HG02852 (cell line): ENCODE measurements at regions not wholly inside any gene's neighbourhood (a gene's known extent, or its start where the extent isn't known, plus 50 kb on each side); places are given as distances from the start of the nearest gene placed in this dataset.
"Not testable (repeated sequence)": the region's sequence is repeated elsewhere in the genome, so short reads cannot be mapped to it uniquely, and the experiment has no call there.

Experiments used
- ATAC-seq: cut with Tn5 transposase; IDR thresholded peaks from one replicate; pipeline ENCODE4 v1.9.1; 2021; ENCODE audit warnings: mild to moderate bottlenecking, moderate library complexity; ENCODE audit not compliant: unreplicated experiment

DNA sequence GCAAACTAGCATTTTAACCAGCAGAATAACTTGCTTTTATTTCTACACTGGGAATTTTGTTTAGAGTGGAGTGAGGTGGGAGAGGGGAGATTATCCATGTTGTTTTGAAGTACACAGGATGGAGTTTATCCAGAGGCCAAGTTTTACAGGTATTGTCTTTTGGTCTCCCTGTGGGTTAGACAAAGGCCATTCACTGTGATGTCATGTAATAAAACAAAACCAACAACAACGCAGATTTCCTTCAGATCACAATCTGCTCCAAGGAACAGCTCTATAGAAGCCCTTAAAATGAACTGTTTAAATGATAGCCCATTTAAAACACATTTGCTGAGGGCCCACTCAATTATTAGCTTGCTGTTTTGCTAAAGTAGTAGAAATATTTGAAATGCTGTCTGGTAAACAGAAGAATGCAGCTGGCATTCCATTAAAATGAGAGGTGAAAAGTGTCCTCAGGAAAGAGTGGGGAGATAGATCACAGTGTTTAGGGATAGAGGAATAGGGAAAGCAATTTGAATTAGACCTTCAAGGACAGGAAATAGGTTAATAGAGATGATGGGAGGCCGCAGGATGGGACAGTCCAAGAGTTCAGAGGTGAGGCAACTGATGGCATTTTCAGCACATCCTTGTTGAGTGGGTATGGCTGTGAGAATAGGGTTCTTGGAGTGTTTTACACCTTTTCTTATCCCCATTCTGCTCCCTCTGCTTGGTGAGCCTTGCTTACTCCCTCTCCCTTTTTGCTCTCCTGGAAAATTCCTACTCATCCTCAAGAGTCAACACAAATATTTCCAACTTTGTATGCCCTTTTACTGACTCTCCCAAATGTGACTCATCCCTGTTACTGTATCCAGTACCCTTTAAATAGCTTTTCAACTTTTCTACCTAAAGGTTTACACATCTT lies 140.1 kb upstream of the NR3C1 start:
- no peak for ATAC-seq

DNA sequence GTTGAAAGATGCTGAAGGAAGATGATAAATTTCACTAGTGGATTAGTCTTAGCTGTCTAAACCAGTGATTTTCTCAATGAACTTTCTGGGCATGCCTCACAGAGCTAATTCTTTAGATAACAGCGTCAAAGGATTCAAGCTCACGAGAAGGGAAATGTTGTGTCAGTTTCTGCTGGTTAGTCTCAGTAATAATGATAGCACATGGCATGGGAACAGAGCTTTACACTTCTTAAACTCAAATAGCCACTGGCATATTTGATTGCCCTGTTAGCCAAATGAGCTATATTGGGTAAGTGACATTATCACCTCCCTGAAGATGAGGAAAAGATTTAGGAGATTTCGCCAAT lies 139.3 kb upstream of the NR3C1 start:
- no peak for ATAC-seq

DNA sequence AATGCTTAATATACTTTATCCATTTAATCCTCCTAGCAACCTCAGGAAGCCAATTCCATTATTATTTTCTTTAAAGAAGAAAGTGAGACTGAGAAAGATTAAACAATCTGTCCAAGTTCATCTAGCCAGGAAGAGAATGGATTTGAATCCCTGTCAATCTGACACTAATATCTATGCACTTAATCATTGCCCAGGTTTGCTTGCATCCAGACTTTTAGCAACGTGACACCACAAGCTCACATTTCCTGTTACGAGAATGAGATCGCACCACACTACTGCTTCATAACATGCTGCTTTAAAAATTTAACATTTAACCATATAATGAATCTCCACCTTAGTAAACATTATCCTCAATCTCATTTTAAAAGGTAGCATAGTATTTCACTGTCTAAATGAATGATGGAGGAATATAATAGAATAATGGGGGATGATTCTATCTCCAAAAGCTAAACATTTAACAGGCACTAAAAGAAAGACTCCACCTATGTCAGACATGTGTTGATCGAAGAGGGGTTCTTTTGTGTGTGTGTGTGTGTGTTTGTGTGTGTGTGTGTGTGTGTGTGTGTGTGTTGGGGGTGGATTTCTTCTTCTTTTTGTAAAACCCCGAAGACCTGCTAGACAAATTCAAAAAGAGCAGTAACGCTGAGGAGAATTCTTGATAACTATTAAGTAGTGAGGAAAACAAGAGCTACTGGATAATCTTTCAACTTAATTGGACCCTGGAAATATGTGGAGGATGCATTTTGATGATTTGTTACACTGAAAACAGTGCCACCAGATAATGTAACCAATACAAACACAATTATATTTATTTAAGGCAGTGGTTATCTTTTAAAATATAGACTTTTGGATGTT lies 138.7 kb upstream of the NR3C1 start:
- ATAC-seq: no peak

DNA sequence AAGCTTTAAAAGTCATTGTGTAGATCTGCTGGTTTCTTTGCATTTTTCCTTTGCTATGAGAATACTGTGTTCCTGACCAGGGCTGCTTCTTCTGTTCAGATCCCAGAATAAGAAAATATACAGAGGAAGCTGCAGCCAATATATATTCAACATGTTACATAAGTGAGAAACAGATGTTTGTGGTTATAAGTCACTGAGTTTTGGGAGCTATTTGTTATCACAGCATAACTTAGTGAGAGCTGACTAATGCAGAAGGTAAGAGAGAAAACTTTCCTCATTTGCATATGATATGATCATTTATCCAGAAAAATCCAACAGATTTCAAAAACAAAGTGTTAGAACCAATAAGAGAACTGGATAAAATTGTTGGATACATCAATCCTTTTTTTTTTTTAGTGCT lies 136.3 kb upstream of the NR3C1 start:
- ATAC-seq: no peak

DNA sequence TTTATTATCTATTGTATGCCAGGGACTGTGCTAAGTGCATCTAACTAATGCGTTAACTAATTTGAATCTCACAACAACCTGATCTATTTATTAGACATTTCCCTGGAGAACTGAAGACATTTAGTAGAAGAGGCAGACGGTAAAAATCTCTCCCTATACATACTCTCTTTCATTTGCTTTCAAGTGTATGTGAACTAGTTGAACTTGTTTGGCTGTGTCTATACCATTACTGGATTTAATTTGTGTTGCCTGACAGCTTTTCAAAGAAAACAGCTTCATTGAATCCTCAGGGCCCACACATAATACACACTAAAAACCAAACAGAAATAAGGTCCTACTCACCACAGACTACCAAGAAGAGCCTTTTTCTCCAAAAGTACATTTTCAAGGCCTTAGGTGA lies 133.6 kb upstream of the NR3C1 start:
- ATAC-seq: no peak

DNA sequence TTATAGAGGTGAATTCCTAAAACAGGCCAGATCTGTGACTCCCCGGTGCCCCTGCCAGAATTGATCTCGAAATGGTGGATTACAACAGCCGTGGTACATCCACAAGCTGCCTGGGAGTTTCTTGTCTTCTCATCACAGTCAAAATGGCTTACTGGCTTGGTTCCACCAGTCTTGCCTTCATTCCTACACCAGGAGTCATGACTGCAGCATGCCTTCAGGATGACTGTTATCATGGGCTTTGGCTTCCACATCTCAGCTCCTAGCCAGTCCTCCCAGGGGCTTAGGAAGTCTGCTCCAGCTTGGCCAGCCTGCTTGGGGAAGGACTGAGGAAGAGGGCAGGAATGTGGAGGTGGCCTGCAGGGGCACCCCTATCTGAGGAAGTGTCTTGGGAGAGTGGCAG lies 132.9 kb upstream of the NR3C1 start:
- ATAC-seq: no peak

DNA sequence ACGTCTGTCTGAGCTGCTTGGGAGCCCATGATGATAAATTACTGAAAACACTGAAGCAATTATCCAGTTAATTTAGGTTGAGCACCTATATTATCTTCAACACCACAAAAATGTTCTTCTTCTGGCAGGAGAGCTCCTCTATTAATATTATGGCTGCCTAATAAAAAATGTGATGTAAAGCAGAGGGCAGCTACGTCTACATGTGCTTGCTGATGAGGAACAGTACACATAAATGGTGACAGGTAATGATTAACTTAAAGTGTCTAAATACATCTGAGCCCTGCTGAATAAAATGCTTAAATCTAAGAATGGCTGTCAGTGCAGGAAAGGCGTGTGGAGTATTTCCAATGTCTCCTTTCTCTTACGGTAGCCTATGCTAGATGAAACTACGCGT lies 131.3 kb upstream of the NR3C1 start:
- ATAC-seq: no peak

DNA sequence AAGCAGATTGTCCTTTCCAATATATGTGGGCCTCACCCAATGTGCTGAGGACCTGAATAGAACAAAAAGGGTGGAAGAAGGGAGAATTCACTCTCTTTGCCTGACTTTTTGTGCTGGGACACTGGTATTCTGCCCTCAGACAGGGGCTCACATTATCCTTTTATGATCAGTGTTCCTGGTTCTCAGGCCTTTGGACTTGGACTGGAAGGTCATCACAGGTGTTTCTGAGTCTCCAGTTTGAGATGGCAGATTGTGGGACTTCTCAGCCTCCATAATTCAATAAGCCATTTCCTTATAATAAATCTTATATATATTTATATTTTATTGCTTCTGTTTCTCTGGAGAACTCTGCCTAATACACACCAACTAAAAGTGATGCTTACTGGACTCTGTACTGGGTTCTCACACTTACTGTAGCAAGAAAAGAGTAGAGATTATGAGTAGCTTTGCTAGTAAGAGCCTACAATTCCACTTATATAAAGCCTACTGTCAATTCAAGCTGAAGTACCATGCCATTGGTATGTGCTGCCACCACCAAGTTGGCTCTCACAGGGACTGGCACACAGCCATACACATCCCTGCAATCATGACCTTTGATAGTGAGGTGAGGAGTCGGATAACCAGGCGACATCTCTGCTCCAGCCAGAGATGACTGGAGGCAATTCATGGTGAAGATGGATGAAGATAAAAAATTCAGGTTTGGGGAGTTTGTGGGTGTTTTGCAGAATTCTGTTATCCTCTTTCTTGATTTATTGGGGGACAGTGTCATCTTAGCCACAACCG lies 130.7 kb upstream of the NR3C1 start:
- ATAC-seq: no peak

DNA sequence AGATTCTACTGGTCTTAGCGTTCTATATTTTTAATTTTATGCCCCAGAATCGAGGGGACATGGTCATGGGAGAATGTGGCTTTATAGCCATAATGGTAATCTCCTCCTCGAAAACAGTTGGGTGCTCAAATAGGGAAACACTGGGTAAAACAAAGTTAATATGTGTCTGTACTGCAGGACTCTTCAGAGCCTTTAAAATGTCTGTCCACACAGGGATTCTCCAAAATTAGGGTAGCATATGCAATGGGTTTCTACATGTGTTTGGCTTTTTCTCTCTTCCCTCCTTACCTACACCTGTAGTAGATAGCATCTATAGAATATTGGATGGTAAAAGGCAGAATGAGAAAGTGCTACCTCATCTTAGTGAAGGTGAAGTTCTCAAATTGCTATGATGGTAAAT lies 130.0 kb upstream of the NR3C1 start:
- ATAC-seq: no peak

DNA sequence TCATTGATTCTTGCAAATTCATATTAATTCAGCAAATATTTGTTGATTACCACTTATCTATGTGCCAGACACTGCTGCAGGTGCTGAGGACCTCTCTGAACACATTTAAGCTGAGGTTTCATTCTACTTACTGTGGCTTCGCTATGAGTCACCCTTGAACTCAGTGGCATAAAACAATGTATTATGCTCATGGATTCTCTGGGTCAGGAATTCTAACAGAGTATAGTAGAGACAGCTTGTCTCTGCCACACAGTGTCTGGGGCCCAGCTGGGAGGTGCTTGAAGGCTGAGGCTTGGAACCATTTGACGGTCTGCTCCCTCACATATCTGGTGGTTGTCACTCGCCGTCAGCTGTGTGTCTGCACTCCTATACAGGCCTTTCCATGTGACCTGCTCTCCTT lies 124.3 kb upstream of the NR3C1 start:
- peak; percentile 48 for ATAC-seq

DNA sequence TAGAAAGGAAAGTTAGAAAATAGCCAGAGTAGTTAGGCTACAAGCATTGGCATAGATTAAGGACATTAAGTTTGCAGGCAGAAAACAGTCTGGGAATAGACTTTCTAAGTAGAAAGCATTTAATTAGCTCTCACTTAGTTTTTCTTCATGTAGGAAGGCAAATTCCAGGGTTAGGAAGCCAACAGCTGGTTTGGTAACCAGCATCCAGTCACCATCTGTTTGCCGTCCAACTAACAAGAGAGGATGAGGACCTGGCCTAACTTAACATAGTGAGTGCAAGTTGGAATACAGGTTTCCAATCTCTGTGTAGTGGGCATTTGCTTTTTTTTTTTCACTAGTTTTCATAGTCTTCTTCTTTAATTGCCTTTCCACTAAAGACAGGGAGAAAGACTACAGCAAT lies 121.7 kb upstream of the NR3C1 start:
- ATAC-seq: no peak

DNA sequence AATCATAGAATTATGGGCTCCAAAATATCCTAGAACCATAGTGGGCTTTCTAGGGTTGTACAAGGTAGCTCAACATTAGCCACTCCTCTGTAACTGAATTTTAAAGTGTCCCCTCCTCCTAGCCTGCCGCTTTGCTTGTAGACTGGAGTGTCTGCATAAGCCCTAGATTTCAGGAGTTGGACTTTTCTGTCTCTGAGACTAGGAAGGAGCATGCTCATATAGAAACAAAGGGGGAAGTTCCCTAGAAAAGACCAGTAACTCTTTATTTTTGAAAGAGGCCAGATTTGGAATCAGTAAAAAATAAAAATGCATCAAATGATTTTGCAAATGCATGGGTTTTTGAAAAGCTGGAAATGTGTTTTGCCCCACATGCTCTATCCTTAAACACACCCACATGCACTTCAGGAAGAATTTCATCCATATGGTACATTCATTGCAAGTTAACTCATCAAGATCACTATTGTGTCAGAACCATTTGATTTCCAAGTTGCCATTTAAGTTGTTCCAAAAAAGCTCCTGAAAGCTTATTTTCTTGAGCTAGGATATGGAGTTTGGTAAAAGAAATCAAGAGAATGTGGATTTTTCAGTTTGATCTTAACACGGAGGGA lies 121.0 kb upstream of the NR3C1 start:
- no peak for ATAC-seq

DNA sequence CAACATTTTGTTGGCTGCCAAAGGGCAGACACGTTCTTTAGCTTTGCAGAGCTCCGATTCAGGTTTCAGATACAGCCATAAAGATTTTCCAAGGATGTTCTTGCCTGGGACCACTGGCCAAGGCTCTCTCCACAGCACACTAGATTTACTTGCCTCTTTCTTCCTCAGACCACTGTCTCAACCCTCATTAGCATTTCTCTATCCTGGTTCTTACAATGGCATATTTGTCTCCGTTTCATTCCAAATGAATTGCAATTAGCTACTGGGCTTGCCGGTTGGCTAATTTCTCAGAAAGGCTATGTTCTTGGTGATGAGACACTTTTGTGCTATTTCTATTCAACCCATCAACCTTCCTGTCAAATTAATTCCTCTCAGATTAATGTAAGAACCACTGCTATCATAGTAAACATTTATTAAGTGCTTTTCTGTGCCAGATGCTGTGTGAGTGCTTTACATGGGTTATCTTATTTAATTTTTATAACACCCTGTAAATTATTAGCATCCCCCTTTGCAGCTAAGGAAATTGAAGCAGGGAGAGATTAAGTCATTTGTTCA lies 118.4 kb upstream of the NR3C1 start:
- no peak for ATAC-seq

DNA sequence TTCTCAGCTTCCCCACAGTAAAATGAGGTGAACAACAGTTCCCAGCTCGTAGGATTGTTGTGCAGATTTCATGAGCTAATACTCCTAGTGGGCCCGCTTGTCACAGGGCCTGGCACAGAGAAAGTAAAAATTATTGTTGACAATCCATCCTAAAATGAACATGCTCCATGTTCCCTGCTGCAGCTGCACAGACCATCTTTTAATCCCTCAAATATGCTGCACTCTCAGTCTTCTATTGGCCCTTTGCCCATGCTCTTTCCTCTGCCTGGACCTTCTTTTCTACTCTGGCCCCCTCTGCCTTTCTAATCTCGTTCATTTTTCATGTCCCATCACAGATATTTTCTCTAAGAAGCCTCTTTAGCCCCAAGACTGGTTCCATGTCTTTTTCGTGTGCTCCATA lies 117.7 kb upstream of the NR3C1 start:
- no peak for ATAC-seq

DNA sequence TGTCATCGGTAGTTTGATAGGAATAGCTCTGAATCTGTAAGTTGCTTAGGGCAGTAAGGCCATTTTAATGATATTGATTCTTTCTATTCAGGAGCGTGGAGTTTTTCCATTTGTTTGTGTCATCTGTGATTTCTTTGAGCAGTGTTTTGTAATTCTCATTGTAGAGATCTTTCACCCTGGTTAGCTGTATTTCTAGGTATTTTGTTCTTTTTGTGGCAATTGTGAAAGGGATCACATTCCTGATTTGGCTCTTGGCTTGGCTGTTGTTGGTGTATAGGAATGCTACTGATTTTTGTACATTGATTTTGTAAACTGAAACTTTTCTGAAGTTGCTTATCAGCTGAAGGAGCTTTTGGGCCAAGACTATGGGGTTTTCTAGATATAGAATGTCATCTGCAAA lies 115.7 kb upstream of the NR3C1 start:
- ATAC-seq: not testable (repeated sequence)

DNA sequence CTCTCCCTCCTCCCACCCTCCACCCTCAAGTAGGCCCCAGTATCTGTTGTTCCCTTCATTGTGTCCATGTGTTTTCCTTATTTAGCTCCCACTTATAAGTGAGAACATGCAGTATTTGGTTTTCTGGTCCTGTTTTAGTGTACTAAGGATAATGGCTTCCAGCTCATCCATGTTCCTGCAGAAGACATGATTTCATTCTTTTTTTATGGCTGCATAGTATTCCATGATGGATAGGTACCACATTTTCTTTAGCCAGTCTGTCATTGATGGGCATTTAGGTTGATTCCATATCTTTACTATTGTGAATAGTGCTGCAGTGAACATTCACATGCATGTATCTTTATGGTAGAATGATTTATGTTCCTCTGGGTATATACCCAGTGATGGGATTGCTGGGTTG lies 114.3 kb upstream of the NR3C1 start:
- ATAC-seq: not testable (repeated sequence)

DNA sequence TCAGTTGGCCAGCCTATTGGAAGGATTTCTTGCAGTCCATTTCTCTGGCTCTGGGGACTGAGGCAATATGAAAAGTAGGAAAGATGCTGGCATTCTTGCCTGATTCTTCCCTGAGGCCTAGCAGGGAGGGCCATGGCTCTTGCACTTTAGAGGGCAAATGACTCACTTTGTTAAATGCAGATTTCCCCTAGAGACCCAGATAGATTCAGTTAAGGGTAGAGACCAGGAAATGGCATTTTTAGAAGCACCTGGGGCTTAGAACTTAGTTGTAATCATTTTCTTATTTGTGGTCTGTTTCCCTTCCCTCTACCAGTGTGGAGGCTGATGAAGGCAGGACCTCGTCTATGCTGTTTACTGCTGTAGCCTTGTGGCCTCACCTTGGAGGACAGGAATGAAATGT lies 112.8 kb upstream of the NR3C1 start:
- no peak for ATAC-seq

DNA sequence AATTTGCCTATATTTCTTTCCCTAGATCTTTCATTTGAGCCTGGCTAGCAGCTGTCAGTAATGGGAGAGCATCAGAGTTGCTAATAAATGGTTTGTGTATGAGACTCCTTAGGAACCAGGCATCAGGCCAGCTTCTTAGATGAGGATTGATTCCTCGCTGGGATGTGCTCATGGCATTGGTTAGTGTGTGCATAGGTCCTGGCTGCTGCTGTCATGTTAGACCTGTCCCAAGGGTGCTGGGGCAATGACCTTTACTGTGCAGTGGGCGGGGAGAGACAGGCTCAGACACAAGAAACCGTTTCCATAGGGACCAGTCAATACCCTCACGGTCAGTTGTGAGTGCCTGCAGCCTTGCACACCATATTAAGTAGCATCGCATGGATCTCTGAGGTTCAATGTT lies 112.3 kb upstream of the NR3C1 start:
- ATAC-seq: no peak

DNA sequence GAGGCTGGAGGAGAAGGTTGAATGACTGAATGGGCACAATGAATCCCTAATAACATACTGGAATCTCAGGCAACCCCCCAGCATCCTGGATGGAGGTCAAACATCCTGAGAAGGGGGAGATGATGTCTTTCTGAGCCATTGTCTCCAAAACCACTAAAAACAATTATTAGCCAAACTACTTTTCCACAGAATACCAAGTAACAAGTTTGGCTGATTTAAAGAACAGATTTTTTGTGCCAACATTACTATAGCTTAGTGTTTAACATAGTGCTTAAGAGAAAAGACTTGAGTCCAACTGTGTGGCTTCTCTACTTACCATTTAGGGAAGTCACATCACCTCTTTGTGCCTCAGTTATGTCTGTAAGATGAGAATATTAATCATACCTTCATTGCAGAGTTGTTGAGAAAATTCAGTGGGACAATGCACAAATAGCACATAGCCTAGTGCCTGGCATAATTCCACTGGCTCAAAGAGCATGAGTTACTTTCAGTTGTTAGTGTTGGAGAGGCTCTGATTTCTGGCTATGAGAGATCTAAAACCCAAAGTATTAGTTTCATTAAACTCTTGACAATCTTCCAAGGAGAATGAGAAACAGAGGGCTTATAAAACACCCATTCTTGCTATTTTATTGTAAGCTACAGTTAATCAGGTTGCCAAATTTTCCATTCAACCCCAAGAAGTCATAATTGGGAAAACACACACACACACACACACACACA lies 111.3 kb upstream of the NR3C1 start:
- ATAC-seq: no peak

DNA sequence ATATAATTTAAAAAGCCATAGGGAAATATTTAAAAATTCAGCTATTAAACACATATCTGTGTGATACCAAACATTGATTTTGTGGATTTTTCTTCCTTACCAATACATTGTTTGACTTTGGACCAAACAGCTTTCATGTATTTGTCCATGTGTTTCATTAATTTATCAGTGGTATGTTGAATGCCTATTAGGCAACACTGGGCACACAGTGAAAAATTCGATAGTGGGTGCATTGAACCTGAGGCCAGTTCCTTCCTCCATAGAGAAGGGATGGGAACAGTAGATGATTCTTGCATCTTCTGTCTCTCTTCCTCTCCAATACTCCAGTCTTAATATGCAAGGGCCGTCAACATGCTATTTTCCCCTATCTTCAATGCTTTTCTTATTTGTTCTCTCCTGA lies 110.2 kb upstream of the NR3C1 start:
- no peak for ATAC-seq
